AG10803 (cell line): ENCODE measurements at regions not wholly inside any gene's neighbourhood (a gene's known extent, or its start where the extent isn't known, plus 50 kb on each side); places are given as distances from the start of the nearest gene placed in this dataset.

Experiments
- DNase-seq: peaks from one replicate; pipeline ENCODE4 v3.0.0; 2010; ENCODE audit warnings: low read depth
- H3K4me3 ChIP-seq: 2 replicates; pipeline ENCODE4 v1.5.1; 2011; ENCODE audit warnings: mild to moderate bottlenecking, low read length, control low read depth
- CTCF ChIP-seq: conservative IDR thresholded peaks from 2 replicates; pipeline ENCODE4 v1.5.1; 2011; ENCODE audit warnings: mild to moderate bottlenecking, low read length, control low read depth, inconsistent platforms

GRCh38 chr11:115056514-115056913 lies 378.2 kb downstream of the NXPE2 start:
- DNase-seq: no peak
- TF ChIP-seq CTCF: no peak
- no peak overlapping the region for H3K4me3 ChIP-seq

GRCh38 chr11:115060840-115061239 lies 382.5 kb downstream of the NXPE2 start:
- H3K4me3 ChIP-seq: no peak overlapping the region

GRCh38 chr11:115065314-115065713 lies 387.0 kb downstream of the NXPE2 start:
- no peak for DNase-seq
- no peak for TF ChIP-seq CTCF
- no peak overlapping the region for H3K4me3 ChIP-seq

More at GRCh38 chr11:115060840-115061239, 382.5 kb downstream of the NXPE2 start:
- no peak for TF ChIP-seq CTCF
- DNase-seq: no peak

GRCh38 chr11:115065830-115066664 lies 387.7 kb downstream of the NXPE2 start:
- H3K4me3 ChIP-seq: no peak overlapping the region
- no peak for TF ChIP-seq CTCF
- DNase-seq: no peak

GRCh38 chr11:115067471-115067870 lies 389.1 kb downstream of the NXPE2 start:
- no peak for DNase-seq
- H3K4me3 ChIP-seq: no peak overlapping the region
- TF ChIP-seq CTCF: no peak

- H3K4me3 ChIP-seq: no peak overlapping the region
- no peak for DNase-seq
- no peak for TF ChIP-seq CTCF
Observed at GRCh38 chr11:115067900-115068530, 389.7 kb downstream of the NXPE2 start.

GRCh38 chr11:115069599-115069998 lies 391.3 kb downstream of the NXPE2 start:
- no peak overlapping the region for H3K4me3 ChIP-seq
- DNase-seq: no peak
- no peak for TF ChIP-seq CTCF
